ENCODE measurements at regions not wholly inside any gene's neighbourhood (a gene's known extent, or its start where the extent isn't known, plus 50 kb on each side); places are given as distances from the start of the nearest gene placed in this dataset.

- FAIRE-seq, result no peak
Measured at GRCh38 chr3:118754406-118755252, 280.0 kb downstream of the IGSF11 start.

GRCh38 chr3:118755253-118755801 is 279.3 kb downstream of the IGSF11 start:
- no peak for FAIRE-seq

GRCh38 chr3:118760585-118761290 is 273.9 kb downstream of the IGSF11 start:
- FAIRE-seq, result no peak

GRCh38 chr3:118761291-118761606 is 273.4 kb downstream of the IGSF11 start:
- FAIRE-seq, result no peak

- FAIRE-seq, result no peak
Measured at GRCh38 chr3:118765636-118766305, 268.9 kb downstream of the IGSF11 start.

- FAIRE-seq, result no peak
Measured at GRCh38 chr3:118766306-118766669, 268.4 kb downstream of the IGSF11 start.

- FAIRE-seq, result no peak
Measured at GRCh38 chr3:118772036-118772435, 262.6 kb downstream of the IGSF11 start.

- no peak for FAIRE-seq
Measured at GRCh38 chr3:118772547-118773011, 262.1 kb downstream of the IGSF11 start.

GRCh38 chr3:118775021-118775420 is 259.6 kb downstream of the IGSF11 start:
- no peak for FAIRE-seq

GRCh38 chr3:118778201-118778600 is 256.4 kb downstream of the IGSF11 start:
- FAIRE-seq, result no peak

- FAIRE-seq, result no peak
Measured at GRCh38 chr3:118781232-118781631, 253.4 kb downstream of the IGSF11 start.

- FAIRE-seq, result no peak
Measured at GRCh38 chr3:118781839-118782238, 252.8 kb downstream of the IGSF11 start.

GRCh38 chr3:118782755-118783202 is 251.9 kb downstream of the IGSF11 start:
- no peak for FAIRE-seq

GRCh38 chr3:118785415-118785814 is 249.2 kb downstream of the IGSF11 start:
- no peak for FAIRE-seq

- FAIRE-seq, result no peak
Measured at GRCh38 chr3:118791246-118791645, 243.4 kb downstream of the IGSF11 start.

- no peak for FAIRE-seq
Measured at GRCh38 chr3:118792191-118792590, 242.5 kb downstream of the IGSF11 start.

GRCh38 chr3:118793176-118793575 is 241.5 kb downstream of the IGSF11 start:
- no peak for FAIRE-seq

GRCh38 chr3:118799303-118799702 is 235.3 kb downstream of the IGSF11 start:
- no peak for FAIRE-seq

GRCh38 chr3:118801899-118802298 is 232.7 kb downstream of the IGSF11 start:
- FAIRE-seq, result no peak

- FAIRE-seq, result no peak
Measured at GRCh38 chr3:118802325-118803095, 232.1 kb downstream of the IGSF11 start.

GRCh38 chr3:118803096-118803476 is 231.6 kb downstream of the IGSF11 start:
- FAIRE-seq, result no peak

- FAIRE-seq, result no peak
Measured at GRCh38 chr3:118805007-118805406, 229.6 kb downstream of the IGSF11 start.

- FAIRE-seq, result no peak
Measured at GRCh38 chr3:118806423-118806822, 228.2 kb downstream of the IGSF11 start.

Measured in colon (tissue), 2 donors.